Endodermal cell (in vitro differentiated cells): ENCODE measurements at regions not wholly inside any gene's neighbourhood (a gene's known extent, or its start where the extent isn't known, plus 50 kb on each side); places are given as distances from the start of the nearest gene placed in this dataset.

Experiments
- DNase-seq: peaks from one replicate; pipeline ENCODE4 v3.0.0-alpha.2; 2017
- H3K27ac ChIP-seq: 2 replicates; pipeline ENCODE4 v1.5.1; 2013; ENCODE audit warnings: mild to moderate bottlenecking, low read depth, low read length, moderate library complexity
- H3K27me3 ChIP-seq: 2 replicates; pipeline ENCODE4 v1.6.1; 2013; ENCODE audit warnings: mild to moderate bottlenecking, low read length, moderate library complexity; ENCODE audit not compliant: insufficient read depth, control insufficient read depth, poor library complexity, severe bottlenecking
- H3K36me3 ChIP-seq: 2 replicates; pipeline ENCODE4 v1.7.0; 2013; ENCODE audit warnings: mild to moderate bottlenecking, low read length, moderate library complexity; ENCODE audit not compliant: control insufficient read depth, insufficient read depth
- H3K4me1 ChIP-seq: one replicate; pipeline ENCODE4 v1.7.0; 2013; ENCODE audit warnings: low read length; ENCODE audit not compliant: control insufficient read depth, insufficient read depth
- H3K4me3 ChIP-seq: 2 replicates; pipeline ENCODE4 v1.5.1; 2013; ENCODE audit warnings: mild to moderate bottlenecking, low read length, moderate library complexity
- H3K9ac ChIP-seq: 2 replicates; pipeline ENCODE4 v1.6.1; 2013; ENCODE audit warnings: mild to moderate bottlenecking, low read length, moderate library complexity; ENCODE audit not compliant: poor library complexity, severe bottlenecking; ENCODE audit errors: extremely low read depth
- H3K9me3 ChIP-seq: 2 replicates; pipeline ENCODE4 v1.6.1; 2013; ENCODE audit warnings: mild to moderate bottlenecking, low read length, moderate library complexity; ENCODE audit not compliant: control insufficient read depth
- H3K27ac Mint-ChIP-seq: 2 replicates; pipeline ENCODE4 v1.8.0; 2020; ENCODE audit warnings: mixed read lengths
- H3K27me3 Mint-ChIP-seq: 2 replicates; pipeline ENCODE4 v1.8.0; 2021; ENCODE audit warnings: mild to moderate bottlenecking, mixed read lengths; ENCODE audit not compliant: insufficient read depth
- H3K36me3 Mint-ChIP-seq: 2 replicates; pipeline ENCODE4 v1.8.0; 2020; ENCODE audit warnings: low read depth, mixed read lengths
- H3K4me1 Mint-ChIP-seq: 2 replicates; pipeline ENCODE4 v1.8.0; 2020; ENCODE audit warnings: mixed read lengths
- H3K4me3 Mint-ChIP-seq: 2 replicates; pipeline ENCODE4 v1.8.0; 2020; ENCODE audit warnings: mild to moderate bottlenecking, moderate library complexity, mixed read lengths
- H3K9me3 Mint-ChIP-seq: 2 replicates; pipeline ENCODE4 v1.8.0; 2020; ENCODE audit warnings: mild to moderate bottlenecking, mixed read lengths
- WGBS, 2 experiments: methylation state at CpG; one replicate each; pipeline versions ENCODE4 v1.1.5 to v1.1.7; 2013; ENCODE audit warnings: missing lambda C conversion rate in 2 of 2, mixed read lengths in 1 of 2; ENCODE audit not compliant: insufficient coverage in 1 of 2, insufficient read length in 1 of 2; 5-methylcytosine and 5-hydroxymethylcytosine counted together
- TF ChIP-seq, protein P1 (sequence below): fragments of 200-600 bp; sonication (generic); conservative IDR thresholded peaks from 2 replicates; pipeline ENCODE4 v1.5.0; 2021; ENCODE audit warnings: antibody characterized with exemption, mild to moderate bottlenecking

DNA sequence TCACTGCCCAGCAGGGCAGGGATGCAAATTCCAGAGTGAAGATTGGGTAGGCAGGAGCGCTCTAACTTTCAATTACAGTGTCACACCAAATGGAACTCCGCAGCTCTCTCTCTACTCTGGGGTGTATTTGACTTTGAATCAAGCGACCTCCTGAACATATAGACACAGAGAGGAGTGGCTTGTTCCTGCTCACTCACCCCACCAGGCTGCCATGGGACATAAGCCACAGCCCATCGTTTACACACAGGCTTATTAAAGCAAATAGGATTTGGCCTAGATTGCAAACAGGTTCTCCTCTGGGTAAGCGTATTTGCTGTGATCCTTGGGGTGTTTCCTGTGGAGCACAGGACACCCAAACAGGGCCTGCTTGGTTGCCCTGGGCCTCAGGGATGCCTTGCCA lies 281.6 kb upstream of the CCL2 start:
- Histone ChIP-seq H3K9ac (no peak overlapping the region), H3K36me3 (no peaks in the 10 kb centered on the region), H3K27me3 (no peaks in the 10 kb centered on the region), H3K4me3 (no peak overlapping the region), H3K27ac (no peak overlapping the region), H3K4me1 (peaks cover 21% of the 10 kb centered on the region), H3K9me3 (no peaks in the 10 kb centered on the region)
- DNase-seq: peak; percentile 63
- Mint-ChIP-seq H3K9me3 (no peaks in the 10 kb centered on the region), H3K27me3 (peaks cover 29% of the 10 kb centered on the region), H3K4me1 (peaks cover 58% of the 10 kb centered on the region), H3K4me3 (no peak overlapping the region), H3K36me3 (no peaks in the 10 kb centered on the region), H3K27ac (no peak overlapping the region)
- WGBS, 2 experiments: 73 to 100% methylated on average over 2 to 5 of the region's 5 CpGs
- TF ChIP-seq, protein P1, sequence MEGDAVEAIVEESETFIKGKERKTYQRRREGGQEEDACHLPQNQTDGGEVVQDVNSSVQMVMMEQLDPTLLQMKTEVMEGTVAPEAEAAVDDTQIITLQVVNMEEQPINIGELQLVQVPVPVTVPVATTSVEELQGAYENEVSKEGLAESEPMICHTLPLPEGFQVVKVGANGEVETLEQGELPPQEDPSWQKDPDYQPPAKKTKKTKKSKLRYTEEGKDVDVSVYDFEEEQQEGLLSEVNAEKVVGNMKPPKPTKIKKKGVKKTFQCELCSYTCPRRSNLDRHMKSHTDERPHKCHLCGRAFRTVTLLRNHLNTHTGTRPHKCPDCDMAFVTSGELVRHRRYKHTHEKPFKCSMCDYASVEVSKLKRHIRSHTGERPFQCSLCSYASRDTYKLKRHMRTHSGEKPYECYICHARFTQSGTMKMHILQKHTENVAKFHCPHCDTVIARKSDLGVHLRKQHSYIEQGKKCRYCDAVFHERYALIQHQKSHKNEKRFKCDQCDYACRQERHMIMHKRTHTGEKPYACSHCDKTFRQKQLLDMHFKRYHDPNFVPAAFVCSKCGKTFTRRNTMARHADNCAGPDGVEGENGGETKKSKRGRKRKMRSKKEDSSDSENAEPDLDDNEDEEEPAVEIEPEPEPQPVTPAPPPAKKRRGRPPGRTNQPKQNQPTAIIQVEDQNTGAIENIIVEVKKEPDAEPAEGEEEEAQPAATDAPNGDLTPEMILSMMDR: no peak

DNA sequence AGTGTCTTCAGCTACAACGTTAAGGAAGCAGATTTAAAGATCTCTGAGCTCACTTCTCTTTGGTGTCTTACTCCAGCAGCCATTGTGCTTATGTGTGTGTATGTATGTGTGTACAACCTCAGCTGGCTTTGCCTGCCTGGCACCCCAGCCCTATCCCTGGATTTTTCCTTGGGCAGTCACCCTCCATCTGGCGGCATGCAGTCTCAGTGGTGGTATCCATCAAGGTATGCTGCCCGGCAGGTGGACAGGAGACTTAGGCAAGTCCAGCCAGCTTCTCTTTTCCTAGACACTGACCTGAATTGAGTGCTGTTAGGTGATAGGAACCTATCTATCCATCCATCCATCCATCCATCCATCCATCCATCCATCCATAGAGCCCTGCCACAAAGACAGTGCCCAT lies 280.8 kb upstream of the CCL2 start:
- H3K27ac ChIP-seq: no peak overlapping the region
- Mint-ChIP-seq H3K4me1 (peaks cover 50% of the 10 kb centered on the region), H3K27ac (no peak overlapping the region), H3K4me3 (no peak overlapping the region), H3K9me3 (no peaks in the 10 kb centered on the region), H3K27me3 (peaks cover 35% of the 10 kb centered on the region), H3K36me3 (no peaks in the 10 kb centered on the region)
- 95 to 100% methylated on average over 1 to 3 of the region's 3 CpGs for WGBS, 2 experiments
- no peaks in the 10 kb centered on the region for H3K27me3 ChIP-seq
- DNase-seq: peak; percentile 35
- H3K4me3 ChIP-seq: no peak overlapping the region
- TF ChIP-seq, protein P1: no peak
- H3K9ac ChIP-seq: no peak overlapping the region
- H3K36me3 ChIP-seq: no peaks in the 10 kb centered on the region
- peaks cover 16% of the 10 kb centered on the region for H3K4me1 ChIP-seq
- no peaks in the 10 kb centered on the region for H3K9me3 ChIP-seq

DNA sequence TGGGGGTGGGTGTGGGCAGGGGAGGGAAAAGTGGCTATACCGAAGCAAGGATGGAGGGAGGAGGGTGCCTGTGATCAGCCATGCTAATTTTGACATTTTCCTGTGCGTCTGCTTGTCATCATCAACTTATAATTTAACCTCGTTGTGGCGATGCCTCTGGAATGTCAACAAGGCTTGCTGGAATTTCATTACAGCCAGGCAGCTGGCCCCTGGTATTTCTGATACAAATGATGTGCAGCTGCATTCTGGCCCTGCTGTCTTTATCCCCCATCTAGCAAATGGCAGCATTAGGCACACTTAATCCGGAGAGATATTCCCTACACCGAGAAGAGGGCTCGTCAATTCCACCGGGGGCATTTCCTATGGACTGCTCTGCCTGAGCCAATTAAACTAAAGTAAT lies 278.3 kb upstream of the CCL2 start:
- H3K27ac ChIP-seq: no peak overlapping the region
- no peaks in the 10 kb centered on the region for H3K36me3 ChIP-seq
- peak; percentile 46 for DNase-seq
- TF ChIP-seq, protein P1: no peak
- no peaks in the 10 kb centered on the region for H3K36me3 Mint-ChIP-seq
- H3K27me3 Mint-ChIP-seq: peaks cover 48% of the 10 kb centered on the region
- H3K27ac Mint-ChIP-seq: no peak overlapping the region
- H3K9me3 Mint-ChIP-seq: no peaks in the 10 kb centered on the region
- H3K4me1 Mint-ChIP-seq: peaks cover 31% of the 10 kb centered on the region
- H3K4me3 ChIP-seq: no peak overlapping the region
- H3K4me3 Mint-ChIP-seq: no peak overlapping the region
- H3K9ac ChIP-seq: no peak overlapping the region
- WGBS, 2 experiments: 92 to 94% methylated on average over 3 to 8 of the region's 8 CpGs
- no peaks in the 10 kb centered on the region for H3K9me3 ChIP-seq
- no peaks in the 10 kb centered on the region for H3K27me3 ChIP-seq
- peaks cover 7% of the 10 kb centered on the region for H3K4me1 ChIP-seq
